ENCODE measurements at regions not wholly inside any gene's neighbourhood (a gene's known extent, or its start where the extent isn't known, plus 50 kb on each side); places are given as distances from the start of the nearest gene placed in this dataset.
A peak's percentile ranks its signal among the peaks of the same experiment; 100 is the strongest.

GRCh38 chr14:51473808-51474565, 177.7 kb upstream of the FRMD6 start:
- no peak overlapping the region for H3K4me3 ChIP-seq (ENCODE audit: low read depth, low read length)
- no peak for DNase-seq (ENCODE audit: low read depth)
- no peak for TF ChIP-seq CTCF (IDR thresholded peaks at IDR 0.05; ENCODE audit: insufficient read depth, low read depth, low read length)

GRCh38 chr14:51474854-51475253, 176.9 kb upstream of the FRMD6 start:
- no peak for TF ChIP-seq CTCF (IDR thresholded peaks at IDR 0.05; ENCODE audit: insufficient read depth, low read depth, low read length)
- no peak for DNase-seq (ENCODE audit: low read depth)
- no peak overlapping the region for H3K4me3 ChIP-seq (ENCODE audit: low read depth, low read length)

- H3K4me3 ChIP-seq (ENCODE audit: low read depth, low read length), result no peak overlapping the region
- TF ChIP-seq CTCF (IDR thresholded peaks at IDR 0.05; ENCODE audit: insufficient read depth, low read depth, low read length), result no peak
- no peak for DNase-seq (ENCODE audit: low read depth)
Observed at GRCh38 chr14:51478175-51478621, 173.5 kb upstream of the FRMD6 start.

GRCh38 chr14:51479584-51480325, 172.0 kb upstream of the FRMD6 start:
- no peak for TF ChIP-seq CTCF (IDR thresholded peaks at IDR 0.05; ENCODE audit: insufficient read depth, low read depth, low read length)
- peak; percentile 47 for DNase-seq (ENCODE audit: low read depth)

GRCh38 chr14:51481643-51482042, 170.1 kb upstream of the FRMD6 start:
- H3K4me3 ChIP-seq (ENCODE audit: low read depth, low read length), result no peak overlapping the region
- no peak for DNase-seq (ENCODE audit: low read depth)
- no peak for TF ChIP-seq CTCF (IDR thresholded peaks at IDR 0.05; ENCODE audit: insufficient read depth, low read depth, low read length)

More at GRCh38 chr14:51479584-51480325, 172.0 kb upstream of the FRMD6 start:
- no peak overlapping the region for H3K4me3 ChIP-seq (ENCODE audit: low read depth, low read length)

- no peak overlapping the region for H3K4me3 ChIP-seq (ENCODE audit: low read depth, low read length)
- DNase-seq (ENCODE audit: low read depth), result no peak
- no peak for TF ChIP-seq CTCF (IDR thresholded peaks at IDR 0.05; ENCODE audit: insufficient read depth, low read depth, low read length)
Observed at GRCh38 chr14:51482102-51482501, 169.6 kb upstream of the FRMD6 start.
